Right lung (tissue), 2 donors: ENCODE measurements at regions not wholly inside any gene's neighbourhood (a gene's known extent, or its start where the extent isn't known, plus 50 kb on each side); places are given as distances from the start of the nearest gene placed in this dataset.

Experiments used
- DNase-seq, 2 donors: peaks; one replicate each; pipeline ENCODE4 v3.0.0-alpha.2; 2013

DNA sequence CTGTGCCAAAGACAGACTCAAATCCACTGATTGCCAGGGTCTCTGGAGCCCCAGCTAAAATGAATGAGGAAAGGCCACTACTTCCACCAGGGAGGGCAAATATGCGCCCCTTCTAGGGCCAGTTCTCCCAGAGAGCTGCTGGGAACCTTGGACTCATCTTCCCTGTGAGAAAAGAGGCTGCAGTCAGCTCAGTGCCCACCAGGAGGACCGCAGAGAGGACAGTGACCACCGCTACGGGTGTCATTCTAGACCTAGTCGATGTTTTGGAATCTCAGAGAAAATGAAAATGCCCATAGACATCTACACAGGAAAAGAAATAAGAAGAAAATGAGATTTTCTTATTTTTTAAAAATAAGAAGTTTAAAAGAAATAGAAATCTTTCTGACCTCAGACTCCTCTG, 235.1 kb downstream of the UQCRFS1 start:
- no peak for DNase-seq

DNA sequence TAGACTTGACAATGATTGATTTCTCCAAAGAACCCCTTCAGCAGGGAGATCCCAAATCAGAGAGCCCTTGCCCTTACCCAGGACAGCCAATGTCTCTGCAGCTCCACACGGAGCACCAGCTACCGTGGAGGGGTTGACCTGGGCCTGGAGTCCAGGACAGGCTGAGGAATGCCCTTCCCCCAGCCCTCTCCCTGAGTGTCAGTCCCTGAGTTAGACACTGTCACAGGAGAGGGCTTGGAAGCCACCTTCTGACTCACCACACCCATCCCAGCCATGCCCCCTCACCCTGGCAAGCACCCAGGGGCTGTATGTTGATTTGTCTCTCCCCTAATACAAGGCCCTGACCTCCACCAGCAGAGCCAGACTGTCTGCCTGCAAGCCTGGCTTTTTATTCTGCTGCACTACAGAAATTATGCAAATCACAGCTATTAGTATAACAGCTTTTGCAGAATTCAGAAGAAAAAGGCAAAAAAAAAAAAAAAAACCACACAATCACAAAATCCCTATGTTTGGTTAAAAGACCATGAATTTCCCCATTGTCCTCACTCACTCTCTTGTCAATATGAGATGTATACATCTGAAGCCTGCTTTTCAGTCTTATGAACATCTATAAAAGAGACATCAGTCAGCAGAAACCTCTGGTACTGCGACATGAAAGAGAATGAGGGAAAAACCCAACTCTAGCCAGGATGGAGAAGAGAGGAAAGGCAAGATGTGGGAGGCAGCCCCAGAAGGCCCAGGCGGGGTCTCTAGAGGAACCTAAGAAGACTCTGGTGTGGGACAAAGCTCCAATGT, 240.7 kb downstream of the UQCRFS1 start:
- DNase-seq = no peak

DNA sequence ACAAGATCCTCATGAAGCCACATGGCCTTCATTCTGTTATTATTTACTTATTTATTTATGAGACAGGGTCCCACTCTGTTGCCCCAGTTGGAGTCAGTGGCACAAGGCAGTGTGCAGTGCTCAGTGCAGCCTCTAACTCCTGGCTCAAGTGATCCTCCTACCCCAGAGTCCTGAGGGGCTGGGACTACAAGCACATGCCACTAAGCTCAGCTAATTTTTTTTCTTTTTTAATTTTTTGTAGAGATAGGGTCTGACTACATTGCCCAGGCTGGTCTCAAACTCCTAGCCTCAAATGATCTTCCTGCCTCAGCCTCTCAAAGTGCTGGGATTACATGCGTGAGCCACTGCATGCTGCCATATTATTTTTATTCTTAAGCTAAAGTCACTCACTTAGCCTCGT, 241.4 kb downstream of the UQCRFS1 start:
- no peak for DNase-seq

DNA sequence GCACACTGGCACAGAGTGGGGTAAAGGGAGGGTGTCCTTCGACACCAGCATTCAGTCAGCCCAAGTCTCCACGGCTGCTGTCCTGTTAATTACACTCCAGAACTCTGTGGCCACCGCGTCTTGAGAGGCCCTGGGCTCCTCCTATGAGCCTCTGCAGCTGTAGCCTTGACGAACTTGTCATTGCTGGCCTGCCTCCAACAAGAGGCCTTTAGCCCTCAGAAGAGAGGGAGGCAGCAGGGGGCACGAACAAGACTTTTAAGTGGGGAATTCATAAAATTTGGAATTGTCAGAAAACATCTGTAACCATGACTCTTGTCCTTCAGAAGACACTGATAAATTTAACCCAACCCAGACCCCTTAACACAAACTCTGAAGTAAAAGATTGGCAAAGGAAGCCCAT, 241.9 kb downstream of the UQCRFS1 start:
- peak; percentile 42 to 47 for DNase-seq

DNA sequence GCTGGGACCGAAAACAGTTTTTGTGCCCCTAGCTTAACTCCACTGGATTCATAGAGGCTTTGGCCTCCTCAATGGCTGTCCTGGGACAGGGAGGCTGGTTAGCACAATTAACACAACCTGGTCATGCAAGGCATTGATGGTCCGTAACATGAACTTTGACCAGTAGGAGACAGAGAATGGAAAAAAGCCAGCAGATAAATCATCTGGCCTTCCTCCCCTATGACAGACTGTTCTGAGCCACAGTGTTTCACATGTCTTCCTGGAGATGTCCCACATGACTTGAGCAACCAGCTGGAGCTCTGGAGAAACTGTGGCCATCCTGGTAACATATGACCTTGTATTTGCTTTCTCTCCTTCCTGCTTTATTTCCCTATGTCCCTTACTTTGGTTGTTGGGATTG, 244.2 kb downstream of the UQCRFS1 start:
- DNase-seq = no peak

DNA sequence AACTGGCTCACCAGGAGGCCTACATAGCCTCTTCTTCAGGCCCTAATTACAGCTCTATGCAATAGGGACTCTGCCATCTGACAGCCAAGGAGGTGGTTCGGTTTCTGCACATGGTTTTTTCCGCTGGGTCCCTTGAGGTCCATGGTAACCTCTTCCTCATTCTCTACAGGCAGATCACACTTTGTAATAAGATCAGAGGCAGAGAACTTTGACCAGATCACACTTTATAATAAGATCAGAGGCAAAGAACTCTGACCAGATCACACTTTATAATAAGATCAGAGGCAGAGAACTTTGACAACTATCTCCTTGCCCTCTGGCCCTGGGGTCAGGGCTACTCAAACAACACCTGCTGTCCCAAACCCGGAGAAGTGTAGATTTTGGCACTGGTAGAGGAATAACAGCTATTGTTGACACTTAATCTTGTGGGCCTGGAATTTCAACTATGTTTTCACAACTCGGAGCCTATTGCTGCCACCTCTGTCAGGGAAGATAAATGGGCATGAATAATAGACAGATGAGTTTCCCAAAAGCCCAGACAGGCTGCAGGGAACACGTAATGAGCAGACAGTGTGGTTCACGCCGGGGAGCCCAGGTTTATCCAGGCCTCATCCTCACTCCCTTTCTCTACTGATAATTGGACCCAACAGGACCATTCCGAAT, 246.1 kb downstream of the UQCRFS1 start:
- DNase-seq = no peak

DNA sequence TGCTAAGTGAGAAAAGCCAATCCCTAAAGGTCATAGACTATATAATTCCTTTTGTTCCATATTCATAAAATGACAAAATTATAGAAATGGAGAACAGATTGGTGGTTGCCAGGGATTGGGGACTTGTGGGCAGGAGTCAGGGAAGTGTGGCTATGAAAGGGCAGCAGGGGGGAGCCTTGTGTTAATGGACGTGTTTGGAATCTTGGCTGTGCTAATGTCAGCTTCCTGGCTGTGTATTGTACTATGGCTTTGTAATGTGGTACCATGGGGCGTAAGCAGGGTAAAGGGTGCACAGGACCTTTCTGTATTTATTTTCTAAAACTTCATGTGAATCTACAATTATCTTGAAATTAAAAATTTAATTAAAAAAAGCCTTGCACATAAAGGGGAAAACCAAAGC, 248.5 kb downstream of the UQCRFS1 start:
- no peak for DNase-seq

DNA sequence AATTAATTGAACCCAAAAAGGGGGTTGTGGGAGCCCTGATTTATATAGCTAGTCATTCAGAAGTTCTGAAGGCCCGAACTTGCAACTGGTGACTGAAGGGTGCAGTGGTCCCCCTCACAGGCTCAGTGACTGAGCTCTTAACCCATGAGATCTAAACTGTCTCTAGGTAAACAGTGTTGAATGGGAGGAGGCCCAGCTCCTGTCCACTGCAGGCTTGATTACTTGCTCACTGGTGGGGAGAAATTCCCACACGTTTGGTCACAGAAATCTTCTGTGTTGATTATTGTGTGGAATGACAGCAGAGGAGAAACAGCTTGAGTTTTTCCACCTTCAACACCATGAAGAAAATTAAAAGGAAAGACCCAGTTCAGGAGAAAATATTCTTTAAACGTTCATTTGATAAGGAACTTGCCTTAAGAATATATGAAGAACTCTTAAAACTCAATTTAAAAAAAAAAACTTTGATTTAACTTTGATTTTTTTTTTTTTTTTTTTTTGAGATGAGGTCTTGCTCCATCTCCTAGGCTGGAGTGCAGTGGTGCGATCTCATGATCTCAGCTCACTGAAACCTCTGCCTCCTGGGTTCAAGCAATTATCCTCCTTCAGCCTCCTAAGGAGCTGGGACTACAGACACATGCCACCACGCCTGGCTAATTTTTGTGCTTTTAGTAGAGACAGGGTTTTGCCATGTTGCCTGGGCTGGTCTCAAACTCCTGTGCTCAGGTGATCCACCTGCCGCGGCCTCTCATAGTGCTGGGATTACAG, 249.3 kb downstream of the UQCRFS1 start:
- no peak for DNase-seq

DNA sequence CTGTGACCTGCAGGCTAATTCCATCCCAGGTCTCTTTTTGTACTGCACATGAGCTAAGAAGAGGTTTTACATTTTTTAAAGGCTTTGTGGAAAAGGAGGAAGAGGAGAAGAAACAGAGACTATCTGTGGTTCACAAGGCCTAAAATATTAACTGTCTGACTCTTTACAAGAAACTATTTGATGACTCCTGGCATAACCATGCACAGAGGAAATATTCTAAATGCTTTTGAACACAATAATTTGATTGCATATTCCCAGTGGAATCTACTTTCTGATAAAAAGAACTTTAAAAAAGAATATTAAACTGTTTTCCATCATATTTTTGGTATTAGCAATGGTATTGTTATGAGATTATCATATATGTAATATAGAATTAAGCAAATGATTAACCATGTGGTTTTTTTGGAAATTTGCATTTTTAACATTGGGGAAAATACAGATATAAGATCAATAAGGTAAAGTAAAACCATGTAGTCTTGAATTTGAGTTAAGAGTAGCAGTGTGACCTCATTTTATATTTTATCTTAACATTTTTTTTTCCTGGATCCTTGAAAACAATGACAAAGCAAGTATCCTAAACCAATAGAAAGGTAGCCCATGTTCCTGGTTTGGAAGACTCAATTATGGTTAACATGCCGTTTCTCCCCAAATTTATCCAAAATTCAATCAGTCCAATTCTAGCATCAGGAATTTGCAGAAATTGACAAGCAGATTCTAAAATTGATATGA, 251.0 kb downstream of the UQCRFS1 start:
- no peak for DNase-seq

DNA sequence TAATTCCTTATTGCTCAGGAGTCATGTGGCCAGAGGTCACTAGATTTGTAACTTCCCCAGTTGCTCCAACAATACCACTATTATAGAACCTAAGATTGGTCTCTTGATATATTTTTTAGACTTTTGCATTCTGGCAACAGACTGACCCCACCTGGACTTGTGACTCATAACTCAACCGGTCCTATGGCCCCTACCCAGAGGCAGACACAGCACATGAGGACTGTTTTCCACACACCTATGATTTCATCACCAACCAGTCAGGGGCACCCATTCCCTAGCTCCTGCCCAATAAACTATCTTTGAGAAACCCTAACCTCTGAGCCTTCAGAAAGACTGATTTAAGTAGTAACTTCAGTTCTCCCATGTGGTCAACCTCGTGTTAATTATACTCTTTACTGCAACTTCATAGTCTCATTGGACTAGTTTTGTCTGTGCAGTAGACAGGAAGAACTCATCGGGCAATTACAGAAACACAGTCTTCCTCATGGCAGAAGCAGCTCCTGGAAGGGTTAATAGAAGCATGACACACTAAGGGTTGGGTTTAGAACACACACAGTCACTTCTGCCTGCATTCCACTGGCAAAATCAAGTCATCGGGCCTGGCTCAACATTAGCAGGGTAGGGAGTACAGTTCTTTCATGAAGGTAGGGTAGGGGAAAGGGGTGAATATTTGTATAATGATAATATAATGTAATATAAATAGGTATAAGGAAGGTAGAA, 251.8 kb downstream of the UQCRFS1 start:
- no peak for DNase-seq

DNA sequence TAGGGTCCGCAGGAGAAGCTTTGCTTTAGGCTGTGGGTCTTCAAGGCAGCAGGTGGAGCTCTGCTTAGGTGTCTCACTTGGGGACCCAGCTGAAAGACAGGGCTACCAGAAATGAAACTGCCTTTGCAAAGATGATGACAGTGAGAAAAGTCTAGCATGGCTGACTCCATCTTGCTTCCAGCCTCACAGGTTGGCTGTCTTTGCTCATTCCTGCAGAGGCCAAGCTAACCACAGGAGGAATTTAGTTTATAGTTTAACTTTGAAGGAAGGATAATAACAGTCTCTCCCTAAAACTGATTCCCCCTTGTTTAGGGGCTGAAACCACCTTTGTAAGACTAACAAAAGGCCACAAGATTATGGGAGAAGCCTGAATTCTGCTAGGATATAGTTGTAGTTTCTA, 252.4 kb downstream of the UQCRFS1 start:
- no peak for DNase-seq

DNA sequence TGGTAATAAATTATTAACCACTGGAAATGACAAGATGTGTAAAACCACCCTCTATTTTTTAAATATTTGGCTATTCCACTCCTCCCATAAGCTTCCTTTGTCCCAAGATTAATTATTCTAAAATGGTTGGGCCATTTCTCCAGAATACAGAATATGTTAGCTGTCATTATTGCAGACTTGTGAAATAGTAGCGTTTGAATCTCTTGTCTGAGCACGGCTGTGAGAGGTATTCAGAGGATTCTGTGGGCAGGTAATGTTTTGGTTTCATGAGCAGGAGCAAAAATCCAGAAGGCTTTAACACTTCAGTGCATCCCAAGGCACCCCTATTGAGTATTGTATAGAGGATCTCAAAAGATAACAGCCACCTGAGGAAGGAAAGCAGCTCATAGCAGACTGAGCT, 256.0 kb downstream of the UQCRFS1 start:
- DNase-seq = no peak

DNA sequence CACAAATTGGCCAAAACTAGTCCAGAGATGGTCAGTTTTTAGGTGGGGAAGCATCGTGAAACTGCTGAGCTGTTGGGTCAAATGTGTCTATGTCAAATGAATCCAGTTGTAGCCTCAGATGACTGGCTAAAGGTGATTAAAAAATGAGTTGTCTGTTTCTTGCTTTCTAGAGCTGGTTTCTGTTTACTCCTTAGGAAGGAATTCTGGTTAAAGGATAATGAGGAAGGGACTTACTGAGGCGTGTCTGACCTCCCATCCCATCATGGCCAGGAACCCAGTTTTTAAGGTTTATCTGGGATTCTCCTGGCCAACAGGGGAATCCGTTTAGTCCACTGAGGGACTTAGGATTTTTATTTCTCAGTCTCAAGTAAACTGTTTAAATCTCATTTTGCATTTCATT, 256.5 kb downstream of the UQCRFS1 start:
- DNase-seq = no peak

DNA sequence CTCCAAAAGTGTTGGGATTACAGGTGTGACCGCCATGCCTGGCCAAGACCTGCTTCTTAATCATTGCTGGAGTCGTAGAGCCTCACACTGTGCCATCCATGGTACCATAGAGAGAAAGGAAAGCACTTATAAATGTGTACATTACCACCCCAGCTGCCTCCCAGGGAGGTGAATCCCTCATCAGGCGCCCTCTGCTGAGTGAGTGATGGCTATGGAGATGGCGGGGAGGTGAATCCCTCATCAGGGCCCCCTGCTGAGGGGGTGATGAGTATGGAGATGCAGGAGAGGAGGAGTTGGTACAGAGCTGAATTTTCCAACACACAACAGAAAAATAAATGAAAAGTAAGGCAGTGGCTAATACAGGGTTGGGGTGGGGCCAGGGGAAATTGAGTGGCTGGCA, 263.4 kb downstream of the UQCRFS1 start:
- no peak for DNase-seq

DNA sequence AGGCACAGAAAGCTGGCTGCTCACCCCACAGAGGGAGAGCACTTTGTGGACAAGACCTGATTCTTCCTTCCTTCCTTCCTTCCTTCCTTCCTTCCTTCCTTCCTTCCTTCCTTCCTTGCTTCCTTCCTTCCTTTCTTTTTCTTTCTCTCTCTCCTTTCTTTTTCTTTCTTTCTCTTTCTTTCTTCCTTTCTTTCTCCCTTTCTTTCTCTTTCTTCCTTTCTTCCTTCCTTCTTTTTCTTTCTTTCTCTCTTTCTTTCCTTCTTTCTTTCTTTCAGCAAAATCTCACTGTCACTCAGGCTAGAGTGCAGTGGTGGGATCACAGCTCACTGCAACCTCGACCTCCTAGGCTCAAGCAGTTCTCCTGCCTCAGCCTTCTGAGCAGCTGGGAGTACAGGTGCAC, 263.9 kb downstream of the UQCRFS1 start:
- DNase-seq = no peak

DNA sequence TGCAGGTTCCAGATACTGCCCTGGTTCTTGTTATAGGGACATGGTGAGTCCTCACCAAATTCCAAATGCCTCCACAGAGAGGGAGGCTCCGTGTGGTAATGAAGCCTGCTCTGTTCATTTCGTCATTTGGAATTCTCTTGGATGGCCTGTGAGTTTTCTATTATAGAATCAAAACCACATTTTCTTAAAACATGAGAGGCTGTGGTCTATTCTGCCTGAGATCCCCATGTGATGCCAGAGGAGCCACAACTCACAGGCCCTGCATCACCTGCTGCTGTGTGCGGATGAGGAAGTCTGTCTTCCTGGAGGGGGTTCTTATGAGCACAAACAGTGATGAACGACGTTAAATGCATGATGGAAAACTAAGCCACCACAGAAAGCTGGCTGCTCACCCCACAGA, 264.4 kb downstream of the UQCRFS1 start:
- DNase-seq = no peak

DNA sequence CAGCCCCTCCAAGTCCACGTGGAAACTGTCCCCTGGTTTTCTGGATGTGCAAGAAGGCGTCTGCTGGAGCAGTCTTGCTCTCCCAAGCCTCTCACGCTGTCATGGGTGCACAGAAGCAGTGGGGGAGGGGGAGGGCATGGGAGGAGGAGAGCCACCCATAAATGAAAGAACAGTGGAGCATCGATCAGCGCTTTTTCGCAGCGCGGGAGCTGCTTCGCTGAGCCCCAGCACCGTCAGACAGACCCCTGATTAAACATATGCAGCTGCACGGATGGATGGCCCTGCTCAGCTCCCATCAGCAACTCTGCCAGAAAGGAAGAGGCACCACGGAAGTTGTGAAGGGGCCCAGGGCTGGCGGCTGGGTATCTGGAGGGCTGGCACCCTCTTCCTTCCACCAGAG, 264.9 kb downstream of the UQCRFS1 start:
- no peak for DNase-seq

DNA sequence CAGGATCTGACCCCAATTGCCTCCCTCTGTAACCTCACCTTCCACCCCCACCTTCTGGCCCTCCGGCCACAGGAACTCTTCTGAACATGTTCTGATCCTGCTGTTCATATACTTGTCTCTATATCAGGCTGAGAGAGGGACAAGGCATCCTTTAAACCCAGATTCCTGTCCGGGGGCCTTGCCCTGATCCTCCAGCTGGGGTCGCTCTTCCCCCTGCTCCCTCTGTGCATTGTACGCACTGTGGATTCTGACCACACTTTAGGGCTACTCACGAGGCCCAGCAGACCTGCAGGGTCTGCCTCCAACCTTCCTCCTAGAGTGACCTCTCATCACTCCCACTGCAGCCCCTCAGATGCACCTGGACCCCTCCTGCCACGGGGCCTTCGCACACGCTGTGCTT, 269.3 kb downstream of the UQCRFS1 start:
- DNase-seq = no peak

DNA sequence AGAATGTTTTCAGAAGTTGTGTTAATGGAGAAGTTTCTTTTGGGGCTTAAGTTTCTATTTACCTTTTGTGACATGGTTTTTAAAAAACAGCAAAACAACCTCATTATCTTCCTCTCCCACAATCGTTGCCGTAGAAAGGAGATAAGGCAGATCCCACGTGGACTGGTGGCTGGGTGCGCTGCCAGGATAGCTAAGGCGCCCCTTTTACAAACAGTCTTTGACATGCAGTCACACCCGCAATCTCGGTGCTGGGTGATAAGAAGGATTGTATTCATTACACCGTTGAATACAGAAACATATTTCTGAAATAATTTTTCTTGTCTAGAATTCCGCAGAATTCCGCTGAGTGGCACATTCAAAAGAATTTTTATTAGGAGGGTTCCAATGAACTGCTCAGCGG, 271.1 kb downstream of the UQCRFS1 start:
- DNase-seq = no peak

DNA sequence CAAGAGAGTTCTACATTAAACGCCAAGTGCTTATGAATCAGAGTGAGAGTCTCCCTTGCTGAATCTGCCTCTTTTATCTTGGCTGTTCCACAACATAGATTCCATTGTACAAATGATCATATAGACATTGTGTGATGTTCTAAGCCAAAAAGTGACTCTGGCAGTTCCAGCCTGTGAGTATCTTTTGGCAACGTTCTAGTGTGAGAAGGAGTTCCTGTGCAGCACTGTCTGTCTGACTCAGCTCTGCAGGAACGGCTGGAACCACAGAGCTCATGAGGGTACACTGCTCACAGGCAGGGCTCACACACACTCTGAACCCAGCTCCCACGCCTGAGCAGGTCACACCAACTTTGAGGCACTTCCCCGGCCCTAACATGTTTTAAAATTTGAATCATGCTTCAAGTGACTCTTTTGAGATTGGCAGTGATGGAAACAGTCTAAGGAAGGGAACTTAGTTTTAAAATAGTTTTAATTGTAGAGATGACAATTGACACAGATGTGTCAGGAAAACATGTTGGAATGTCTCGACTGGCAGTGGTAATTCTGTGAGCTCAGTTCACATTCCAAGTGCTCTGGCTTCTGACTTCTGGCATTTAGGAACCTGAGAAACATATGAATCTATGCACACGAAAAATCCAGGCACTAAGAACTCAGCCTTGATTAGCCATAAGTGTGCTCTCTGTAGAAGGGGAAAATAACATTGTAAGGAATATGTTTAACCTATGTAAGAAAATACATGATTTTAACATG, 272.0 kb downstream of the UQCRFS1 start:
- DNase-seq = no peak

DNA sequence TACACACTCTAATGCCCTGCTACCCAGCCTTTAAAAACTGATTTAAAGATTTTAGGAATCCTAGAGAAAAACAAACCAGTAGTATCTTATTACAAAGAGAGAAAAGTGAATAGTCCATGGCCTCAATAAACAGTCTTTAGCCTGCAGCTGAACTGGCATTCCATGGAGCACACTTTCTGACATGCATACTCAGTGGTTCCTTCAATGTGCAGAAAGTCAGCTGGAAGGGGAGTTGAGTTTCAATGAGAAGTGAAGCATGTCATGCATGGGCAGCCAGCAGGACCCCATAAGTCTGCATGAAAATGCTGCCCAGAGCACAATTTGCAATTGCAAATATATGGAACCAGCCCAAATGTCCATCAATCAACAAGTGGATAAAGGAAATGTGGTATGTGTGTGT, 273.7 kb downstream of the UQCRFS1 start:
- no peak for DNase-seq
